ENCODE measurements at regions not wholly inside any gene's neighbourhood (a gene's known extent, or its start where the extent isn't known, plus 50 kb on each side); places are given as distances from the start of the nearest gene placed in this dataset.
"Not testable (repeated sequence)": the region's sequence is repeated elsewhere in the genome, so short reads cannot be mapped to it uniquely, and the experiment has no call there.

DNA sequence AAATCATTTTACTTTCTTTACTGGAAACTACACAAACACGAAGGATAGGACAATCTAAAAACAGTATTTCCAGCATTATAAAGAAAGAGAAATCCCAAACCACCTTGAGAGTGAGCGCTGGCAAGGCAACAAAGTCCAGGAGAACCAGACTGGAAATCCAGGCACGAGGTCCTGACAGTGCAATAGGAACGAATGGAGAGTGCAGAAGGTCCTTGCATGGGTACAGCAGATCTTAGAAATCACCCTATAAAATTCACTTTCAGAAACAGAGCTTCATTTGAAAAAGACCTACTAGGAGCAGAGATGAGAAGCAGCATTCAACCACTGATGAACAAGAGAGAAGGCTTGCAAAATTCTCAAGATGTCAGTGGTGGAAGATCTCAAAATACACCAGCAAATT is 133.7 kb upstream of the ST8SIA4 start:
- Histone ChIP-seq H3K27ac (ENCODE audit: low read depth, low read length) (no peak overlapping the region), H3K4me1 (ENCODE audit: insufficient read depth, low read length) (no peaks in the 10 kb centered on the region), H3K9ac (ENCODE audit: low read depth, low read length) (no peak overlapping the region), H3K4me3 (ENCODE audit: low read length) (no peak overlapping the region), H3K36me3 (ENCODE audit: insufficient read depth, low read length) (no peaks in the 10 kb centered on the region), H3K9me3 (ENCODE audit: insufficient read depth, low read depth, low read length) (0 out of 2 replicates have a peak, but pooled peaks cover 2% of the 10 kb centered on the region), H3K27me3 (ENCODE audit: insufficient read depth, low read length) (no peaks in the 10 kb centered on the region)
- WGBS = 90% methylated on average over 4 of the region's 4 CpGs

DNA sequence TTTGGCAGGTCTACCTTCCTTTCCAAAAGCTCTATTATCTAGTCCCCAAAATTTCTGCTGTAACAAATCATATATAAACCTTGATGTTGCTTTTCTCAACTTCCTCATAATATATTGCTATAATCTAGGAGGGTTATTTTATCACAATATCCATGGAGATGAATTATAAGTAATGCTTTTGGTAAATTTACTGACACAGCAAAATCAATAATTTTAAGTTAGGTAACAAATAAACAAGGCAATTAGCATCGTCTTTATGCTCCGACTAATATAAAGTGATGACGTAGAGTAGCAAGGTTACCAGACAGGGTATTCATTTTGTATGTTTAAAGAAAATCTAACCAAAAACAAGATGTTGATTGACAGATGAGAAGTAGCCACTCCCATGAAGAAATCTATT is 132.3 kb upstream of the ST8SIA4 start:
- Histone ChIP-seq H3K4me3 (ENCODE audit: low read length) (no peak overlapping the region), H3K36me3 (ENCODE audit: insufficient read depth, low read length) (no peaks in the 10 kb centered on the region), H3K9ac (ENCODE audit: low read depth, low read length) (no peak overlapping the region), H3K4me1 (ENCODE audit: insufficient read depth, low read length) (no peaks in the 10 kb centered on the region), H3K9me3 (ENCODE audit: insufficient read depth, low read depth, low read length) (0 out of 2 replicates have a peak, but pooled peaks cover 2% of the 10 kb centered on the region), H3K27me3 (ENCODE audit: insufficient read depth, low read length) (no peaks in the 10 kb centered on the region), H3K27ac (ENCODE audit: low read depth, low read length) (no peak overlapping the region)
- WGBS = 100% methylated on average over 3 of the region's 3 CpGs

DNA sequence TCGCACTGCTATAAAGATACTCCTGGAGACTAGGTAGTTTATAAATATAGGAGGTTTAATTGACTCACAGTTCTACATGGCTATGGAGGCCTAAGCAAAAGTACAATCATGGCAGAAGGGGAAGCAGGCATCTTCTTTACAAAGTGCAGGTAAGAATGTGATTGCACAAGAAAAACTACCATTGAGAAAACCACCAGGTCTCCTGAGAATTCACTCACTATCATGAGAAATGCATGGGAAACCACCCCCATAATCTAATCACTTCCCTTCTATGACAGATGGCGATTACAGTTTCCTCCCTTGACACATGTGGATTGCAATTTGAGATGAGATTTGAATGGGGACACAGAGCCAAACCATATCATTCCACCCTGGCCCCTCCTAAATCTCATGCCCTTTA is 121.2 kb upstream of the ST8SIA4 start:
- H3K27ac ChIP-seq (ENCODE audit: low read depth, low read length) = no peak overlapping the region
- H3K4me1 ChIP-seq (ENCODE audit: insufficient read depth, low read length) = no peaks in the 10 kb centered on the region
- no peak overlapping the region for H3K4me3 ChIP-seq (ENCODE audit: low read length)
- H3K36me3 ChIP-seq (ENCODE audit: insufficient read depth, low read length) = no peaks in the 10 kb centered on the region
- H3K9ac ChIP-seq (ENCODE audit: low read depth, low read length) = no peak overlapping the region
- 96% methylated on average over 2 of the region's 2 CpGs for WGBS
- H3K9me3 ChIP-seq (ENCODE audit: insufficient read depth, low read depth, low read length) = peaks cover 3% of the 10 kb centered on the region; the same call in 1 of the 2 replicates
- H3K27me3 ChIP-seq (ENCODE audit: insufficient read depth, low read length) = no peaks in the 10 kb centered on the region

DNA sequence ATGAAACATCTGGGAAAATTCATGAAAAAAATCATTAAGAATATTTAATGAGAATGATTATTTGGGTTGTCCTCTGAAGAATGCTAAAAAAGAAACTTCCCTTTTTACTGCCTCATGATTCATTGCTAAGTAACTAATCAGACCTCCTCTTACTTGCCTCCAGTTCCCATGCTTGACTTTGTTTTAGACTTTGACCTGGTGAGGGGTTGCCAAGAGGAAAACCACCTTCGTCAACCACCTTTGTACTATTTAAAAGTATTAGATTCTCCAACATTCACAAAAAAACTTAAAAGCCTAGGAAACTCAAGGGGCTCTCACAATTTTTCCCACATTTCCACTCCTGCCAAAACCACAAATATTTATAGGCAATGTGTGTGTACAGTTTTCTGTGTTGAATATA is 115.2 kb upstream of the ST8SIA4 start:
- H3K9me3 ChIP-seq (ENCODE audit: insufficient read depth, low read depth, low read length) = no peaks in the 10 kb centered on the region
- no peaks in the 10 kb centered on the region for H3K36me3 ChIP-seq (ENCODE audit: insufficient read depth, low read length)
- no peaks in the 10 kb centered on the region; the same call in 1 of the 2 replicates for H3K4me1 ChIP-seq (ENCODE audit: insufficient read depth, low read length)
- no peak overlapping the region for H3K9ac ChIP-seq (ENCODE audit: low read depth, low read length)
- H3K27me3 ChIP-seq (ENCODE audit: insufficient read depth, low read length) = no peaks in the 10 kb centered on the region
- 100% methylated on average over 1 of the region's 1 CpG for WGBS
- H3K27ac ChIP-seq (ENCODE audit: low read depth, low read length) = no peak overlapping the region
- no peak overlapping the region for H3K4me3 ChIP-seq (ENCODE audit: low read length)

DNA sequence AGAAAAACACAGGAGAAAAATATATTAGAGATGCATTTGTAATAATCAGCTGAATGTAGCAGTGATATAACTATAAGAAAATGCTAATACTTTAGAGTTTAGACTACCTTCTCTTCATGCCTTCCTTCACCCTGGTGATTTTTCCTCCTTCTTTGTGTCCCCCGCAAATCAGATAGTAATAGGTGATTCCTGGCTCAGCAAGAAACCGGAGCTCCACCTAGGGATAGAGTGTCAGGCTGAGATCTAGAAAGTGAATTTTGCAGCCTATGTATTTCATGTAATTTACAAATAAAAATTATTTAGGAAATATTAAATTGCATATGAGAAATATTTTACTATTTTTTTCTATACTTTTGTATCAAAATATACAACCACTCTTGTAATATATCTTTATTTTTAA is 109.8 kb upstream of the ST8SIA4 start:
- Histone ChIP-seq H3K9me3 (ENCODE audit: insufficient read depth, low read depth, low read length) (no peaks in the 10 kb centered on the region), H3K9ac (ENCODE audit: low read depth, low read length) (no peak overlapping the region), H3K4me3 (ENCODE audit: low read length) (no peak overlapping the region), H3K4me1 (ENCODE audit: insufficient read depth, low read length) (peaks cover 7% of the 10 kb centered on the region), H3K36me3 (ENCODE audit: insufficient read depth, low read length) (no peaks in the 10 kb centered on the region), H3K27ac (ENCODE audit: low read depth, low read length) (no peak overlapping the region), H3K27me3 (ENCODE audit: insufficient read depth, low read length) (no peaks in the 10 kb centered on the region)
- no CpG with 5 or more reads among the region's 2 CpGs for WGBS

DNA sequence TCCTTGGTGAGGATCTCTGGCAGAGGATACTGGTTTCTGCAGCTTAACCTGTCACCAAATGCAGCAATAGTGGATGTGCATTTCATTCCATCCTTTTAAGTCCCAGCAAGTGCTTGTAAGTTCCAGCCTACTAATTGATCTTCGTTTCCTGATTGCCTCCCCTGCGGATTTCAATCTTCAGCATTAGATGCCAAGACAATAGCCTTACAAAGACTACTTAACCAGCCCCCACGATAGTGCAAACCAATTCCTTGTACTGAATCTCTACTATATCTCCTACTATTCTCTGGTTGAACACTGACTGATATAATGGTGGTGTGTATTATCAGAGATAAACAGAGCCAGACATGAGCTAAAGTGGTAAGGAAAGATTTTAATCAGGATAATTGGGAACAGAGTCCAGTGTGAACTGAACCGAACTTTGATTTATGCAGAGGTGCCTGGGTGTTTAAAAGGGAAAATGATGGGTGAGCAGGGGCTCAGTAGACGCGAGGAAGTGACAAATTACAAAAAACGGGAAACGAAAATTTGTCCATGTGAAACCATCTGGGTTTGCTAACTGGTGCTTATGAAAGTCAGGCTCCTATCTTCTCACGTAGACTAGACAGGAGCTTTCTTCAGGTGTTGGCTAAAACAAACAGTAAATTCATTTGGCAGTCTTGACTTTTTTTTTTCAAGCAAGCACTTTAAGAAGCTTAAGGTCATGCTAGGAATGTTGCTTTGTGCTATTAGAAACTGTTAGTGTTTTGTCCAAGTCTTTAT is 106.9 kb upstream of the ST8SIA4 start:
- Histone ChIP-seq H3K9me3 (ENCODE audit: insufficient read depth, low read depth, low read length) (no peaks in the 10 kb centered on the region), H3K4me1 (ENCODE audit: insufficient read depth, low read length) (peaks cover 7% of the 10 kb centered on the region), H3K27ac (ENCODE audit: low read depth, low read length) (no peak overlapping the region), H3K27me3 (ENCODE audit: insufficient read depth, low read length) (no peaks in the 10 kb centered on the region), H3K9ac (ENCODE audit: low read depth, low read length) (no peak overlapping the region), H3K36me3 (ENCODE audit: insufficient read depth, low read length) (no peaks in the 10 kb centered on the region), H3K4me3 (ENCODE audit: low read length) (no peak overlapping the region)
- WGBS = 78% methylated on average over 9 of the region's 9 CpGs

DNA sequence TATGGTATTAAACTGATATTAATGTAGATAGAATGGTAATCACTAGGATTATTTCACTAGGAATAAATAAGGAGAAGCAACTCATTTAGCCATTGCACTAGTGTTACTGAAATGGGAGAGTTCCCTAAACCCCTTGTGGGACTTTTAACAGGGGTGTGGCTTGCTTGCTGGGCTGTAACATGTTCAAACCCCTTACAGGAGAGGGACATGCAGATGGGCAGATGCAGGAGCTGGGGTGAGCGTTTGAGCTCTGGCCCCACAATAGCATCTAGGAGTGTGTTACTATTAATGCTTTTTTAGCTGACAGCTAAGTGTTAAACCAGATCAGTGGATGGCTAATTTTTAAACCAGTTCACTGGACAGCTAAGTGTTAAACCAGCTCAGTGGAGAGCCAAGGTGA is 89.3 kb upstream of the ST8SIA4 start:
- 96% methylated on average over 1 of the region's 1 CpG for WGBS
- no peaks in the 10 kb centered on the region for H3K36me3 ChIP-seq (ENCODE audit: insufficient read depth, low read length)

DNA sequence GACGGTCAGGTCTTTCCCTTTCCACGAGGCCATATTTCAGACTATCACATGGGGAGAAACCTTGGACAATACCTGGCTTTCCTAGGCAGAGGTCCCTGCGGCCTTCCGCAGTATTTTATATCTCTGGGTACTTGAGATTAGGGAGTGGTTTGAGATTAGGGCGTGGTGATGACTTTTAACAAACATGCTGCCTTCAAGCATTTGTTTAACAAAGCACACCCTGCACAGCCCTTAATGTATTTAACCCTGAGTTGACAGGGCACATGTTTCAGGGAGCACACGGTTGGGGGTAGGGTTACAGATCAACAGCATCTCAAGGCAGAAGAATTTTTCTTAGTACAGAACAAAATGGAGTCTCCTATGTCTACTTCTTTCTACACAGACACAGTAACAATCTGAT is 80.5 kb upstream of the ST8SIA4 start:
- not testable (repeated sequence) for H3K4me1 ChIP-seq (ENCODE audit: insufficient read depth, low read length); H3K9me3 ChIP-seq (ENCODE audit: insufficient read depth, low read depth, low read length); H3K27ac ChIP-seq (ENCODE audit: low read depth, low read length); H3K27me3 ChIP-seq (ENCODE audit: insufficient read depth, low read length); H3K36me3 ChIP-seq (ENCODE audit: insufficient read depth, low read length); H3K9ac ChIP-seq (ENCODE audit: low read depth, low read length); H3K4me3 ChIP-seq (ENCODE audit: low read length)
- WGBS = 85% methylated on average over 3 of the region's 6 CpGs

More for the DNA sequence above, 89.3 kb upstream of the ST8SIA4 start:
- H3K9ac ChIP-seq (ENCODE audit: low read depth, low read length) = no peak overlapping the region
- no peaks in the 10 kb centered on the region for H3K9me3 ChIP-seq (ENCODE audit: insufficient read depth, low read depth, low read length)
- H3K4me1 ChIP-seq (ENCODE audit: insufficient read depth, low read length) = no peaks in the 10 kb centered on the region
- no peak overlapping the region for H3K27ac ChIP-seq (ENCODE audit: low read depth, low read length)
- H3K27me3 ChIP-seq (ENCODE audit: insufficient read depth, low read length) = no peaks in the 10 kb centered on the region
- no peak overlapping the region for H3K4me3 ChIP-seq (ENCODE audit: low read length)

DNA sequence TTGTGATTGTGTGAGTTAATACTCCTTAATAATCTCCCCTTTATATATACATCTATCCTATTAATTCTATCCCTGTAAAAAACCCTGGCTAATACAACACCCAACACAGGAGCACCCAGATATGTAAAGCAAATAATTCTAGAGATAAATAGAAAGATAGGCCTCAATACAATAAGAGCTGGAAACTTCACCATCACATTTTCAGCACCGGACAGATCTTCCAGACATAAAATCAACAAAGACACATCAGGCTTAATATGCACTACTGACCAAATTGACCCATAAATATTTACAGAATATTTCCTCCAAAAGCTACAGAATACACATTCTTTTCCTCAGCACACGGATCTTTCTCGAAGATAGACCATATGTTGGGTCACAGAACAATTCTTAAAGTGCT is 71.0 kb upstream of the ST8SIA4 start:
- Histone ChIP-seq H3K4me3 (ENCODE audit: low read length) (no peak overlapping the region), H3K27me3 (ENCODE audit: insufficient read depth, low read length) (no peaks in the 10 kb centered on the region), H3K9ac (ENCODE audit: low read depth, low read length) (no peak overlapping the region), H3K36me3 (ENCODE audit: insufficient read depth, low read length) (no peaks in the 10 kb centered on the region), H3K27ac (ENCODE audit: low read depth, low read length) (no peak overlapping the region), H3K4me1 (ENCODE audit: insufficient read depth, low read length) (no peaks in the 10 kb centered on the region), H3K9me3 (ENCODE audit: insufficient read depth, low read depth, low read length) (no peaks in the 10 kb centered on the region)
- 88% methylated on average over 3 of the region's 3 CpGs for WGBS

DNA sequence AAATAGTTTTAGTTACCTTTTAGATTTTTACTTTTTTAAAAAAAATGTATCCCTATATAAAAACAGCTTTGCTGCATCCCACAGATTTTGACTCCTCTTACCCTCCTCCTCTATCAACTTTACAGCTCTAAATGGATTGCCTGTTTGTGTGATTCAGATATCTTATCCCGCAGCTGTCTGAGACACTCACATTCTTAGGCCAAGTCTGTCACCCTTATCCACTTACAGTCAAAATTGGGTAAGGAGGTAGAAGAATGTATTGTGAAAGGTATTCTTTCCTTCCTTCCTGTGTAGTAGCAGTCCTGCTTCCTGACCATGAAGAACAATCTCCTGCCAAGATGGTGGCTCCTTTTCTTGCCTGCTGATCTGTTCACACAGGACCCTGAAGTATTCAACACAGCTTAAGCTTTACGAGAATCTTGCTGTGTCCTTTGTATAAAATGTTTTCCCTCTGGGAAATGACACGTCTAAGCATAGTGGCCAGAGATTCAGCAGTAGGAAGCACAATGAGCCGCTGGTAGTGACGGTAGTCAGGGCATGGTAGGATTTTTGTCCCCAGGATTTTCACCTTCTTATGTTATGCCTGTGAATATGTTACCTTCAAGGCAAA is 67.7 kb upstream of the ST8SIA4 start:
- H3K4me1 ChIP-seq (ENCODE audit: insufficient read depth, low read length) = no peaks in the 10 kb centered on the region

DNA sequence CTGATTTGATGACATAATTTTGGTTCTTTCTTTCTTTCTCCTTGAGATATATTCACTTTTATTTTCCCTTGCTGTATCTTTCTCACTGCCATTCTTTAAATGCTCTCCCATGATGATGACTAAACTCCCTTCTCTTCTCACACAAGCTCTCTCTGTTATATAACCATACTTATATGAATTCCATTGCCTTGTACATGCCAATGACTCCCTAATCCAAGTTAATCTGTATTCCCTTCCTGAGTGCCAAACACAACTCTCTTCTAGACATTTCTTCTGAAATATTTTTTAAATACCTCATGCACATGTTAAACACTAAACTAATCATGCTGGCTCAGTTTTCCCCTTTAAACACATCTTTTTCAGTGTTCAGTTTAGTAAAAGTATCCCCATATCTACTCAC is 62.2 kb upstream of the ST8SIA4 start:
- H3K9me3 ChIP-seq (ENCODE audit: insufficient read depth, low read depth, low read length) = no peaks in the 10 kb centered on the region
- no peaks in the 10 kb centered on the region for H3K4me1 ChIP-seq (ENCODE audit: insufficient read depth, low read length)
- H3K4me3 ChIP-seq (ENCODE audit: low read length) = no peak overlapping the region
- H3K9ac ChIP-seq (ENCODE audit: low read depth, low read length) = no peak overlapping the region
- H3K27ac ChIP-seq (ENCODE audit: low read depth, low read length) = no peak overlapping the region
- H3K36me3 ChIP-seq (ENCODE audit: insufficient read depth, low read length) = no peaks in the 10 kb centered on the region
- H3K27me3 ChIP-seq (ENCODE audit: insufficient read depth, low read length) = no peaks in the 10 kb centered on the region

More for the DNA sequence above, 67.7 kb upstream of the ST8SIA4 start:
- Histone ChIP-seq H3K27ac (ENCODE audit: low read depth, low read length) (no peak overlapping the region), H3K9ac (ENCODE audit: low read depth, low read length) (no peak overlapping the region), H3K4me3 (ENCODE audit: low read length) (no peak overlapping the region), H3K27me3 (ENCODE audit: insufficient read depth, low read length) (no peaks in the 10 kb centered on the region), H3K9me3 (ENCODE audit: insufficient read depth, low read depth, low read length) (no peaks in the 10 kb centered on the region), H3K36me3 (ENCODE audit: insufficient read depth, low read length) (no peaks in the 10 kb centered on the region)
- 89% methylated on average over 4 of the region's 5 CpGs for WGBS
